MM.1S (cell line): ENCODE measurements at regions not wholly inside any gene's neighbourhood (a gene's known extent, or its start where the extent isn't known, plus 50 kb on each side); places are given as distances from the start of the nearest gene placed in this dataset.

Source experiments
- DNase-seq: peaks from one replicate; pipeline ENCODE4 v3.0.0-alpha.2; 2015
- H2AFZ ChIP-seq: fragments of 300-600 bp; sonication (generic); 2 replicates; pipeline ENCODE4 v1.6.0; 2016; ENCODE audit warnings: antibody characterized with exemption, low read length
- H3F3A ChIP-seq: fragments of 300-600 bp; sonication (generic); 2 replicates; pipeline ENCODE4 v1.6.1; 2016; ENCODE audit warnings: mild to moderate bottlenecking, antibody characterized with exemption, low read length, moderate library complexity, mixed read lengths; ENCODE audit not compliant: insufficient read depth
- H3K27ac ChIP-seq: fragments of 300-600 bp; sonication (generic); 2 replicates; pipeline ENCODE4 v1.5.1; 2016; ENCODE audit warnings: mild to moderate bottlenecking, low read length
- H3K27me3 ChIP-seq: fragments of 300-600 bp; sonication (generic); replicated peaks from 2 replicates; pipeline ENCODE4 v1.6.0; 2016; ENCODE audit warnings: low read length; ENCODE audit not compliant: insufficient read depth
- H3K36me3 ChIP-seq: fragments of 300-600 bp; sonication (generic); replicated peaks from 2 replicates; pipeline ENCODE4 v1.6.1; 2016; ENCODE audit warnings: mild to moderate bottlenecking, low read length, mixed read lengths; ENCODE audit not compliant: insufficient read depth
- H3K4me1 ChIP-seq: fragments of 300-600 bp; sonication (generic); 2 replicates; pipeline ENCODE4 v1.6.1; 2016; ENCODE audit warnings: low read length, mixed read lengths
- H3K4me2 ChIP-seq: fragments of 300-600 bp; sonication (generic); 2 replicates; pipeline ENCODE4 v1.6.0; 2016; ENCODE audit warnings: low read depth, low read length
- H3K4me3 ChIP-seq: fragments of 300-600 bp; sonication (generic); 2 replicates; pipeline ENCODE4 v1.5.1; 2016; ENCODE audit warnings: low read length, mixed read lengths
- H3K79me2 ChIP-seq: fragments of 300-600 bp; sonication (generic); 2 replicates; pipeline ENCODE4 v1.6.1; 2016; ENCODE audit warnings: mixed run types, low read length, mixed read lengths
- H3K9ac ChIP-seq: fragments of 300-600 bp; sonication (generic); 2 replicates; pipeline ENCODE4 v1.6.1; 2016; ENCODE audit warnings: low read length, mixed read lengths
- H3K9me2 ChIP-seq: fragments of 300-600 bp; sonication (generic); replicated peaks from 2 replicates; pipeline ENCODE4 v1.6.1; 2016; ENCODE audit warnings: mild to moderate bottlenecking, low read length, mixed read lengths; ENCODE audit not compliant: insufficient read depth
- H3K9me3 ChIP-seq: fragments of 300-600 bp; sonication (generic); replicated peaks from 2 replicates; pipeline ENCODE4 v1.6.1; 2016; ENCODE audit warnings: mild to moderate bottlenecking, low read length, mixed read lengths; ENCODE audit not compliant: insufficient read depth
- H4K20me1 ChIP-seq: fragments of 300-600 bp; sonication (generic); 2 replicates; pipeline ENCODE4 v1.6.1; 2016; ENCODE audit warnings: mild to moderate bottlenecking, low read length, moderate library complexity, mixed read lengths; ENCODE audit not compliant: insufficient read depth
- EZH2 ChIP-seq: fragments of 300-600 bp; sonication (generic); optimal IDR thresholded peaks from 2 replicates; pipeline ENCODE3; 2017; ENCODE audit warnings: low read depth, mild to moderate bottlenecking, antibody characterized with exemption, low read length, mixed read lengths
- EZH2phosphoT487 ChIP-seq: fragments of 300-600 bp; sonication (generic); IDR thresholded peaks from 2 replicates; pipeline ENCODE4 v1.6.1; 2018; ENCODE audit warnings: antibody characterized with exemption, low read length
- TF ChIP-seq, protein P1 (sequence below): fragments of 300-600 bp; sonication (generic); IDR thresholded peaks from 2 replicates; pipeline ENCODE4 v1.5.1; 2016; ENCODE audit warnings: antibody characterized with exemption, low read length, mixed read lengths

DNA sequence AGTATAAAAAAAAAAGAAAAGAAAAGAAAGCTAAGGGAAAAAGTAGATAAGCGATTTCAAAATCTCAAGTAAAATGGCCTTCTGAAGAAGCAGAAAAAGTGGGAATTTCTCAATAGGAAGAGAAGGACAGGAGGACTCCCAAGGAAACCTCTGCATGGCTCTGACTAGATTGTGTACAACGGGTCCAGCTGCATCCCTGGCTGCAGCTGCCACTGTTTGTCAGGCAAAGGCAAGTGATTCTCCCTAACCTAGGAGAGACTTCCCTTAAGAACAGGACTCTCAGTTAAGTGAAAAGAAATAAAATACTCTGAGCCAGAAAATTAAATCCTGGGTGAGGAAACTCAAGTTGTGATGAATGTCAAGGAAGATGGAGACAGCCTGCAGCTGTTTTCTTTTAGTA is 298.6 kb upstream of the KIAA1217 start:
- Histone ChIP-seq H3K4me2 (no peak overlapping the region), H2AFZ (no peak overlapping the region), H3K27me3 (no peaks in the 10 kb centered on the region), H3F3A (no peaks in the 10 kb centered on the region), H4K20me1 (no peaks in the 10 kb centered on the region), H3K9me2 (no peaks in the 10 kb centered on the region), H3K27ac (no peak overlapping the region), H3K4me3 (no peak overlapping the region), H3K36me3 (no peaks in the 10 kb centered on the region), H3K4me1 (no peaks in the 10 kb centered on the region), H3K79me2 (no peaks in the 10 kb centered on the region), H3K9ac (no peak overlapping the region), H3K9me3 (no peaks in the 10 kb centered on the region)
- no peak for DNase-seq
- TF ChIP-seq, protein P1, sequence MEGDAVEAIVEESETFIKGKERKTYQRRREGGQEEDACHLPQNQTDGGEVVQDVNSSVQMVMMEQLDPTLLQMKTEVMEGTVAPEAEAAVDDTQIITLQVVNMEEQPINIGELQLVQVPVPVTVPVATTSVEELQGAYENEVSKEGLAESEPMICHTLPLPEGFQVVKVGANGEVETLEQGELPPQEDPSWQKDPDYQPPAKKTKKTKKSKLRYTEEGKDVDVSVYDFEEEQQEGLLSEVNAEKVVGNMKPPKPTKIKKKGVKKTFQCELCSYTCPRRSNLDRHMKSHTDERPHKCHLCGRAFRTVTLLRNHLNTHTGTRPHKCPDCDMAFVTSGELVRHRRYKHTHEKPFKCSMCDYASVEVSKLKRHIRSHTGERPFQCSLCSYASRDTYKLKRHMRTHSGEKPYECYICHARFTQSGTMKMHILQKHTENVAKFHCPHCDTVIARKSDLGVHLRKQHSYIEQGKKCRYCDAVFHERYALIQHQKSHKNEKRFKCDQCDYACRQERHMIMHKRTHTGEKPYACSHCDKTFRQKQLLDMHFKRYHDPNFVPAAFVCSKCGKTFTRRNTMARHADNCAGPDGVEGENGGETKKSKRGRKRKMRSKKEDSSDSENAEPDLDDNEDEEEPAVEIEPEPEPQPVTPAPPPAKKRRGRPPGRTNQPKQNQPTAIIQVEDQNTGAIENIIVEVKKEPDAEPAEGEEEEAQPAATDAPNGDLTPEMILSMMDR = no peak

DNA sequence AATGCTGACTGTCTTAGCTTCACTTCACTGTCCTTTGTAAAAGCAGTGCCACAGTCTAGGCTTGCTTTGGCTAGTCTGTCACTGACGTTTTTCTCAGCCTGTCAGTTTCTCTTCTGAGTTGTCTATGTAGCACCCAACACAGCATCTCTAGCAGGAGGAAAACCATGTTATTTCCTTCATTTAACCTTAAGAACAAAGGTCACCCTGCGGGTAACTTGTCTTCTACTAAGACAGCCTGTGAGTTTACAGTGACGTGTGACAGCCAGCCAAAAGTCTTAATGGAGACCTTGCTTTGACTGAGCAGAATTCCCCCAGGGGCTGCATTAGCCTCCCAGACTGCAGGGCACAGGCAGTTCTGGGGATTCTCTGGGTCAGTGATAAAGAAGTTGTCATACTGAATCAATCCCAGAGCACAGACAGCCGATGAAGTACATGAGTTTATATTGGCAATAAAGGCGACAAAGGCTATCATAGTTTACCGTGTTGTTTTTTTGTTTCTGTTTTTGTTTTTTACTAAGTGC is 296.0 kb upstream of the KIAA1217 start:
- H3K9me2 ChIP-seq = no peaks in the 10 kb centered on the region
- no peak overlapping the region for H2AFZ ChIP-seq
- no peak overlapping the region for H3K4me3 ChIP-seq
- no peaks in the 10 kb centered on the region for H3K79me2 ChIP-seq
- H3F3A ChIP-seq = no peaks in the 10 kb centered on the region
- TF ChIP-seq, protein P1 = no peak
- TF ChIP-seq EZH2 (no peak), EZH2phosphoT487 (no peak)
- H3K9me3 ChIP-seq = no peaks in the 10 kb centered on the region
- no peak overlapping the region for H3K4me2 ChIP-seq
- H3K4me1 ChIP-seq = no peaks in the 10 kb centered on the region
- no peak overlapping the region for H3K27ac ChIP-seq
- DNase-seq = no peak
- no peak overlapping the region for H3K9ac ChIP-seq
- H3K27me3 ChIP-seq = no peaks in the 10 kb centered on the region
- H3K36me3 ChIP-seq = no peaks in the 10 kb centered on the region
- no peaks in the 10 kb centered on the region for H4K20me1 ChIP-seq

DNA sequence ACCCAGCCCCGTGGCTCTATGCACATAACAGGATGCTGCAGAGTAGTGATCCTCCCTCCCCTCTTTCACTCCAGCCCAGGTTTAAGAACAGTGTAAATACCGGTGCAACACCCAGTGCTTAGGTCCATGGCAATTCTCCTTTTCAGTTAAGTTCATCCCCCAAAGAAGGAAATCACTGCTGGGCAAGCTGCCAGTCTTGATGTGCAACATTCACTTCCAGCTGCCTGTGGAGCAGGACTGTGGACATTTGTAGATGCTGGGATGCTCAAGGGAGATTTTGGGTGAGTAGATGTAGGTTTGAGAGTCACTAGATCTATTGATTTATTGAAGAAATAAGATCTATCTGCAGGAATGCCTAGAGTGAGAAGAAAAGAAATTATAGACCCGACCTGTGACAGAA is 294.3 kb upstream of the KIAA1217 start:
- no peaks in the 10 kb centered on the region for H3K9me2 ChIP-seq
- H3K9ac ChIP-seq = no peak overlapping the region
- no peak overlapping the region for H2AFZ ChIP-seq
- H3F3A ChIP-seq = no peaks in the 10 kb centered on the region
- TF ChIP-seq, protein P1 = no peak
- no peak for TF ChIP-seq EZH2
- TF ChIP-seq EZH2phosphoT487 = no peak
- no peak overlapping the region for H3K4me3 ChIP-seq
- H4K20me1 ChIP-seq = no peaks in the 10 kb centered on the region
- no peak overlapping the region for H3K4me2 ChIP-seq
- H3K4me1 ChIP-seq = no peaks in the 10 kb centered on the region
- H3K9me3 ChIP-seq = no peaks in the 10 kb centered on the region
- no peaks in the 10 kb centered on the region for H3K79me2 ChIP-seq
- H3K36me3 ChIP-seq = no peaks in the 10 kb centered on the region
- no peak for DNase-seq
- no peaks in the 10 kb centered on the region for H3K27me3 ChIP-seq
- no peak overlapping the region for H3K27ac ChIP-seq
